ENCODE measurements at regions not wholly inside any gene's neighbourhood (a gene's known extent, or its start where the extent isn't known, plus 50 kb on each side); places are given as distances from the start of the nearest gene placed in this dataset.

DNA sequence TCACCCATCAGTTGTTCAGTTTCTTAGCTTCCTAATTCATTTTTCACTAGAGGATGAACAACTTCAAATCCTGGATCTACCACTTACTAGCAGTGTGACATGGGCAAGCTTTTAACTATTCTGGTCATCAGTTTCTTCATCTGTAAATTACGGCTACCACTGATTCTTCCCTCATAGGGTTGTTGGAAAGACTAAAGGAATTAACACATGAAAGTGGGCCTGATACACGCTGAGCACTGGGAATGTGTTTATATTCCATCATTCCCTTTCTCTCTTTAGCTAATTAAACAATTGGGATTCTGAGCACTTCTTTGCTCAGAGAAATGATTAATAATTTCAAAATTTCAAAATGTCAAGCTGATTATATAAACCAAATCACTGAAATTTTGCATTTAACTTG lies 862.3 kb upstream of the GCFC2 start:
- DNase-seq, result no peak

- no peak for DNase-seq
Observed at GRCh38 chr2:76569819-76570218, 859.1 kb upstream of the GCFC2 start.

DNA sequence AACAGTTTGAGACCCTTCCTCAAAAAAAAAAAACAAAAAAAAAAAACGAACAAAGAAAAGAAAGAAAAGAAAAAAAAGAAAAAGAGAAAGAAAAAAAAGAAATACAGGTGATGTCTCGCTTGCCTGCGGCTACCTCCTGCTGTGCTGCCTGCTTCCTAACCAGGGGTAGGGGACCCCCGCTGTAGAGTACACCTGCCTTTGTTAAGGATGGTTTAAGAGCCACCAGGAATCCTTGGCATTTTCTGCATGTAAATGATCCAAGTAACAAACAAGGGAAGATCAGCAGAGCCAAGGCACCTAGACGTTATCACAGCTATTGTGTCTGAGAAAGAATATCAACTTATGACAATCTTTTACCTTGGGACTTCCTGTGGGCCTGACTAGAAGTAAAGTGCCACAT lies 856.8 kb upstream of the GCFC2 start:
- DNase-seq, result no peak

- no peak for DNase-seq
Observed at GRCh38 chr2:76564734-76565133, 854.0 kb upstream of the GCFC2 start.

DNA sequence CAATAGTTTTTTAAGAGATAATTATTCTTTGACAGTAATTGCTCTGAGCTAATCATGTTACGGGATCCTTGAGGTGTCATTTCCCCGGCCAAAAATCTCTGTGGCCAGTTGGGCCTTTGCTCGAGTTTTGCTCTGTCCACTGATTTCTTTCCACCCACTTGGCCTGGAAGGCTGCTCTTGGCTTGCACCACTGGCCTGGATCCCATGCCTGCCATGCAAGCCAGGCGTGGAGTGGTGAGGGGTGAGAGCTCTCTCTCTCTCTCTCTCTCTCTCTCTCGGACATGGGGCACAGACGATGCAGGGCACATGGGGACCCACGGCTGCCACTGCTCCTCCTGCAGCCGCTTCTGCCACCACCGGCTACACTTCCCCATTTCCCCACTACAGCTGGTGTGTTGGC lies 853.0 kb upstream of the GCFC2 start:
- DNase-seq, result no peak

GRCh38 chr2:76558157-76558556 lies 847.4 kb upstream of the GCFC2 start:
- DNase-seq, result no peak

- DNase-seq, result no peak
Observed at GRCh38 chr2:76556018-76556417, 845.3 kb upstream of the GCFC2 start.

DNA sequence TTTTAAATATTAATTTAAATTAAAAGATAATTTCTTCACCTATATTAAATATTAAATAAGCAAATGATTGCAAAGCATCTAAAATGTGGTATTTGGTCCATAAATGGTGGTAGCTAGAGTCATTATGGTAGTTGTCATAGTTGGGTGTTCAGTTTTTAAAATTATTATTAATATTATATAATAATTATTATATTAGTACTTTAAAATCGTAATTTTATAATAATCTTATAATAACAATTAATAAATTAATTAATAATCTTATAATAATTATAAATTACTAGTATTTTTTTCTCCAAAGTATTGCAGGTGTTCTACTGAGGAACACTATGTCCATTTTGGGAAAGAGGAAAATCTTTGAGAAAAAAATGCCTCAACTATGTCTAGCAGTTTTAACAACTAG lies 835.5 kb upstream of the GCFC2 start:
- DNase-seq, result no peak

DNA sequence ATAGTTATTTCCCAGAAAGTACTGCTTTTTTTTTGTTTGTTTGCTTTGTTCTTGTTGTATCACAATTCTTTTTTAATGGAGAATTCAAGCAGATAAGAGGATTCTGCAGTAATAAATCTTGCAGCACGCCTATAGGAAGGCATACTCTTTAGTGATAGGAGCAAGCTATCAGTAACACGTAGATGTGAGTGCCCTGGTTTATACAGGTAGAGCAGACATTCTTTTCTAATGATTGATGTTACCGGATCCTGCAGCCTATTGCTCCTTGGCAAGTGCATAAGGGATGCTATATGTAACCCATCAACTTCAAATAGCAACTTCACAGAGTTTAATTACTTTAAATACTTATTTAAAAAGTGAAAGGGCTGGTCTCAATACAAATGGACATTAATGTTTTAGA lies 834.2 kb upstream of the GCFC2 start:
- no peak for DNase-seq

GRCh38 chr2:76517574-76517909 lies 806.8 kb upstream of the GCFC2 start:
- no peak for DNase-seq

DNA sequence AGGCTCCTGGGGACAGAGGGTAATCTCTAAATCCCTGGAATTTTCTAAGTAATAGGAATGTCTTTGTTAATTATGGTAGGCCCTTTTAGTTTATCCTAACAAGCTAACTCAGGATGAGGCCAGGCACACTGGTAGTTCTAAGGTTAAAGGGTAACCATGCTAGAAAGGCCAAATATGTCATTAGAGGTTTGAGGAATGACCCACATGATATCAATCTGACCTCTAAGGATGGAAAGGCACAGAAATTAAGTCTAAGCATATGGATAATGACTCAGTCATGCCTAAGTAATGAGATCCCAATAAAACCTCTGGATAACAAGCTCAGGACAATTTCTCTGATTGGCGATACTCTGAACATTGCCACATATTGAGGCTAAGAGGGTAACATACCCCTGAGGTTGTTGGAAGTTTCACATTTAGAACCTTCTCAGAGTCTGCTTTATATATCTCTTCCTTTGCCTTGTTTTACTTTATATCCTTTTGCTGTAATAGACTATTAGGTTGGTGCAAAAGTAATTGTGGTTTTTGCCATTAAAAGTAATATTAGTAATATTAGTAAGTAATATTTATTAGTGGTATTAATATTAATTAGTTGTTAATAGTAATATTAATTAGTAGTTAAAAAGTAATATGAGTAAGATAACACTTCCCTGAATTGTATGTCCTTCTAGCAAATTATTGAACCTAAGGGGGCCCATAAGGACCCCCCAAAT lies 806.3 kb upstream of the GCFC2 start:
- DNase-seq, result no peak

DNA sequence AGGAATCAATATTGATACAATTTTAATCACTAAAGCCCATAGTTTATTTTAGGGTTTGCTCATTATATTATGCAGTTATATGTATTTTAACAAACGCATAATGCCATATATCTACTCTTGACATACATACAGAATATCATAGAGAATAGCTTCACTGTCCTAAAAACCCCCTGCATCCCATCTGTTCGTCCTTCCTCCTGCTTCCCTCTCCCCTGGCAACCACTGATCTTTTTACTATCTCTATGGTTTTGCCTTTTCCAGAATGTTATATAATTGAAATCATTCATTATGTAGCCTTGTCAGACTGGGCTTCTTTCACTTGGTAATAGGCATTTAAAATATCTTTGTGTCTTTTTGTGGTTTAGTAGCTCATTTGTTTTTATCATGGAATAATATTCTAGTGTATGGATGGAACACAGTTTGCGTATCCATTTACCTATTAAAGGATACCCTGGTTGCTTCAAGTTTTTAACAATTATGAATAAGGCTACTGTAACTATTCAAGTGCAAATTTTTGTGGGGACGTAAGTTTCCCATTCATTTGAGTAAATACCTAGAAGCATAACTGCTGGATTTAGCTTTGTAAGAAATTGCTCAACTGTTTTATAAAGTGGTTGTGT lies 801.6 kb upstream of the GCFC2 start:
- no peak for DNase-seq

DNA sequence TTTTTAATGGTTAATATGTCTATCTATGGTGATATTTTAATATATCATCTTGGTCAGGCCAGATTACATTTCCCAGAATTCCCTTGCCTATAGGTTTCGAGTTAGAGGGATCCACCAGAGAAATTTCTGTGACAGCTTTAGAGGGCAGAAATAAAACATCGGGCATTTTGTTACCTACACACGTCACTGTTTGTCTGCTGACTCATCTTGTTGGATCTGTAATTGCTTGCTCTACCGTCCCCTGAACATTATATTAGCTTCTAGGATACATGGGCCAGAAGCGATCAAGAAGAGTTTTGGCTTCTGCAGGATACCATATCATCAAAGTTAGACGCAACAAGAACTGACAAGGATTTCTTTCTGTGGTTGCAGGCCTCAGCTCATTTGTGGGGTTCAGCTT lies 795.8 kb upstream of the GCFC2 start:
- no peak for DNase-seq

GRCh38 chr2:76501641-76502040 lies 790.9 kb upstream of the GCFC2 start:
- DNase-seq, result no peak

DNA sequence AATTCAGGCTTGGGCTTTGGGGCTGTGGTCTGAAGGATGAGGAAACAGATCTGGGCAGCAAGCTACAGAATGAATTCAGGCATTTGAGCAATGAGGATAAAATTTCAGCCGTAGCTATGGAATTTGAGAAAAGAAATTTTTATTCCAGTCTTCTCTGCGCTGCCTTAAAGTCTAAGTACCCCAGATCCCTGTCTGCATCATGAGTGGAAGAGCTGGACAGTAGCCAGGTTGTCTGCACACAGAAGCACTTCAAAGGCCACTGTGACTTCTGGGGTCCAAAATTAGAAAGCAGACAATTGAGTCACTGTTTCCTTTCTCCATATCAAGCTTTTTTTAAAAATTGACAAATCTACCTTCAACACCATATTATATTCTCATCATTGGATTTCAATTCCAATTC lies 787.6 kb upstream of the GCFC2 start:
- no peak for DNase-seq

- no peak for DNase-seq
Observed at GRCh38 chr2:76491503-76491902, 780.8 kb upstream of the GCFC2 start.

- DNase-seq, result no peak
Observed at GRCh38 chr2:76478266-76479035, 767.7 kb upstream of the GCFC2 start.

DNA sequence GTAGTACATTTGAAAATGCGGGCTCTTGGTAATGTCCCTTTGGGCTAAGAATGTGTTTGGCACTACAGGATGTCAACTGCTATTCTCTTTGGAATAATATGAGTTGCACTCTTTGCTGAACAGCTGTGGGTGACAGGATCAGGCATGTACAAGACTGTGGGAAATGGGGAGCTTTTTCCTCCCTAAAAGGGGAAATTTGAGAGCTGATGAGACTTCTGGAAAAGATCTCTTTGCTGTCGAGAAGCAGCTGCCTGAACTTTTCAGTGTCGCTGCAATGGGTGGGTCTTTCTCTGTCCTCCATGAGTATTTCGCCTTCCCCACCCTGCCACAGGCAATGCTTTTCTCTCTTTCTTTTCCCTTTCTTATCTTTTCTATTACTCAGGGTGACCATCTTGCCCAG lies 762.2 kb upstream of the GCFC2 start:
- no peak for DNase-seq

DNA sequence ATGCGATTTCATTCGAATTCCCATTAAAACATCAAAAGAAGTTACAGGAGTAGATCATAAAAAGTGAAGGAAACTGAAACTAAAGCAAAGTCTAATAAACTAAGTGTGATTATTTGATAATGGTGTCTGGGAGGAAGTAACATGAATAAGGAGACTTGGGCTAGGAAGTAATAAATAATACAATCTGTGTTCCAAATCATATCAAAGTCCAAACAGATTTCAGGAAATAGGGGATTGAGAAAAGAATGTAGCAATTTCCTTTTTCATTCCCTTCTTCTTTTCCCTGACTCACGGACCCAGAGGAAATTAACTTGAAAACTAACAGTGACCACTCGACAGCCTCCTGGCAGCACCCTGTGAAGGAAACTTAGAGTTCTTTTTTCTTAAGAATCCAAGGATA lies 758.4 kb upstream of the GCFC2 start:
- no peak for DNase-seq

DNA sequence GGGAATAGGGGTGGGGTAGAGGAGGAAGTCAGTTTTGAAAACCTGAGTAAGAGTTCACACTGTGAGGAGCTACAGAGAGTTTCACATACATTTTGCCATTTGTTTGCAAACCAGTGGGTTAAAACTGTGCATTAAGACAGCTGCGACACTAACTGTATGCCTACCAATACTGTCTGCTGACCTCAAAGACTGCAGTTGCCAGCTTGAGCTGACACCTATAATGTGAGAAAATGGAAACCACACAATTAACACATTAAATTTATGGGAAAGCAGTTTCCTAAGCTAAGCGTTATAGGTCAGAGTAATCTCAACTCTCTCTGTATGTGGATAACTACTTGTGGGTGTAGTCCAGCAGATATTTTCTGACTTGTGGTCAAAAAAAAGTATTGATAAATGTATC lies 756.6 kb upstream of the GCFC2 start:
- DNase-seq, result no peak

- no peak for DNase-seq
Observed at GRCh38 chr2:76464310-76464709, 753.6 kb upstream of the GCFC2 start.

DNA sequence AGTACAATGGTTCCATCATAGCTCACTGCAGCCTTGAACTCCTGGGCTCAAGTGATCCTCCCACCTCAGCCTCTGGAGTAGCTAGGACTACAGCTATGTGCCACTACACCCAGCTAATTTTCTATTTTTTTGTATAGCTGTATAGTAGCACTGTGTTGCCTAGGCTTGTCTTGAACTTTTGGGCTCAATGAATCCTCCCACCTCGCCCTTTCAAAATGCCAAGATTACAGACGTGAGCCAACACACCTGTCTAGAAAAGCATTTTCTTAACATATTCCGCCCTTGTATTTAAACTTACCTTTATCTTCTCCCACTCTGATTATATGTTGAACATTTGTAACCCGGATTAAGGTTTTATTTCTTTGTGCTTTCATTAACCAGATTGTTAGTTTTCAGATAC lies 750.7 kb upstream of the GCFC2 start:
- DNase-seq, result no peak

- DNase-seq, result no peak
Observed at GRCh38 chr2:76455910-76456309, 745.2 kb upstream of the GCFC2 start.

DNA sequence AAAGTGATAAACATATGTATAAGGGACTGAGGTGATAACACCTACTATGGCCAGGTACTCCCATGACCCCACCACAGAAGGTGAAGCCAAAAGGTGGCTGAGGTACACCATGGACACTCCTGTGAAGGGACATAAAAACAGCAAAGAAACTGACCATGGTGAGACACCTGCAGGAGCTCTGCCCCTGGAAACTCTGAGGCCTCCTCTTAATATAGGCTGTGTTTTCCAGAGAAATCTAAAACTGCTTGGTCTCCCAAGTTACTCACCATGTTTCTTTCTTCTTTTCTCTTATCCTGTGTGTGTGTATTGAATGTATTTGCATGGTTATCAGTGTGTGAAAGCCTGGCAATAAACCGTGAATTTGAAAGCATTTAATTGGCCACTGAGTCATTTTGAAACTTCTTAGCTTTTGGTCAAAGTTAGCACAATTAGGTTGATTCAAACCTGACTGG lies 739.3 kb upstream of the GCFC2 start:
- DNase-seq, result no peak

Measured in fibroblast of skin of right quadriceps (primary cell).